ENCODE measurements at regions not wholly inside any gene's neighbourhood (a gene's known extent, or its start where the extent isn't known, plus 50 kb on each side); places are given as distances from the start of the nearest gene placed in this dataset.
"Not testable (repeated sequence)": the region's sequence is repeated elsewhere in the genome, so short reads cannot be mapped to it uniquely, and the experiment has no call there.

GRCh38 chr3:187484547-187485295 lies 116.5 kb downstream of the RTP4 start:
- Mint-ChIP-seq H3K4me1 (ENCODE audit: low read depth) (no peaks in the 10 kb centered on the region), H3K9me3 (peaks cover 9% of the 10 kb centered on the region), H3K27me3 (no peaks in the 10 kb centered on the region), H3K4me3 (no peak overlapping the region), H3K36me3 (ENCODE audit: low read depth) (no peaks in the 10 kb centered on the region), H3K27ac (no peak overlapping the region)
- intact Hi-C loops (cut with micrococcal nuclease), result no loop called here

GRCh38 chr3:187481426-187481825 lies 113.2 kb downstream of the RTP4 start:
- peaks cover 20% of the 10 kb centered on the region for H3K9me3 Mint-ChIP-seq
- no peaks in the 10 kb centered on the region for H3K4me1 Mint-ChIP-seq (ENCODE audit: low read depth)
- no peaks in the 10 kb centered on the region for H3K27me3 Mint-ChIP-seq
- H3K4me3 Mint-ChIP-seq, result no peak overlapping the region
- H3K27ac Mint-ChIP-seq, result no peak overlapping the region
- H3K36me3 Mint-ChIP-seq (ENCODE audit: low read depth), result no peaks in the 10 kb centered on the region
- intact Hi-C loops (cut with micrococcal nuclease), result no loop called here

- peaks cover 29% of the 10 kb centered on the region for H3K9me3 Mint-ChIP-seq
- intact Hi-C loops (cut with micrococcal nuclease); H3K36me3 Mint-ChIP-seq (ENCODE audit: low read depth); H3K4me3 Mint-ChIP-seq; H3K27ac Mint-ChIP-seq; H3K27me3 Mint-ChIP-seq; H3K4me1 Mint-ChIP-seq (ENCODE audit: low read depth): not testable (repeated sequence)
These were observed 107.4 kb downstream of the RTP4 start for GRCh38 chr3:187475613-187476012.

GRCh38 chr3:187473778-187474406 lies 105.7 kb downstream of the RTP4 start:
- H3K27ac Mint-ChIP-seq, result no peak overlapping the region
- peaks cover 37% of the 10 kb centered on the region for H3K9me3 Mint-ChIP-seq
- no peaks in the 10 kb centered on the region for H3K4me1 Mint-ChIP-seq (ENCODE audit: low read depth)
- no peaks in the 10 kb centered on the region for H3K27me3 Mint-ChIP-seq
- intact Hi-C loops (cut with micrococcal nuclease), result no loop called here
- no peak overlapping the region for H3K4me3 Mint-ChIP-seq
- H3K36me3 Mint-ChIP-seq (ENCODE audit: low read depth), result no peaks in the 10 kb centered on the region

- intact Hi-C loops (cut with micrococcal nuclease); H3K36me3 Mint-ChIP-seq (ENCODE audit: low read depth); H3K4me1 Mint-ChIP-seq (ENCODE audit: low read depth); H3K27ac Mint-ChIP-seq; H3K27me3 Mint-ChIP-seq; H3K4me3 Mint-ChIP-seq: not testable (repeated sequence)
- H3K9me3 Mint-ChIP-seq, result peaks cover 23% of the 10 kb centered on the region
These were observed 98.1 kb downstream of the RTP4 start for GRCh38 chr3:187466306-187466705.

GRCh38 chr3:187465503-187465902 lies 97.3 kb downstream of the RTP4 start:
- intact Hi-C loops (cut with micrococcal nuclease), result no loop called here
- H3K27ac Mint-ChIP-seq, result no peak overlapping the region
- peaks cover 15% of the 10 kb centered on the region for H3K9me3 Mint-ChIP-seq
- H3K36me3 Mint-ChIP-seq (ENCODE audit: low read depth), result no peaks in the 10 kb centered on the region
- H3K4me1 Mint-ChIP-seq (ENCODE audit: low read depth), result no peaks in the 10 kb centered on the region
- H3K4me3 Mint-ChIP-seq, result no peak overlapping the region
- no peaks in the 10 kb centered on the region for H3K27me3 Mint-ChIP-seq

- Mint-ChIP-seq H3K4me1 (ENCODE audit: low read depth) (no peaks in the 10 kb centered on the region), H3K4me3 (no peak overlapping the region), H3K27me3 (no peaks in the 10 kb centered on the region), H3K36me3 (ENCODE audit: low read depth) (no peaks in the 10 kb centered on the region), H3K9me3 (peaks cover 9% of the 10 kb centered on the region), H3K27ac (no peak overlapping the region)
- intact Hi-C loops (cut with micrococcal nuclease), result no loop called here
These were observed 96.5 kb downstream of the RTP4 start for GRCh38 chr3:187464682-187465081.

- intact Hi-C loops (cut with micrococcal nuclease), result no loop called here
- no peaks in the 10 kb centered on the region for H3K9me3 Mint-ChIP-seq
- no peaks in the 10 kb centered on the region for H3K27me3 Mint-ChIP-seq
- H3K27ac Mint-ChIP-seq, result no peak overlapping the region
- H3K4me3 Mint-ChIP-seq, result no peak overlapping the region
- no peaks in the 10 kb centered on the region for H3K4me1 Mint-ChIP-seq (ENCODE audit: low read depth)
- no peaks in the 10 kb centered on the region for H3K36me3 Mint-ChIP-seq (ENCODE audit: low read depth)
These were observed 90.7 kb downstream of the RTP4 start for GRCh38 chr3:187458921-187459320.

- no peaks in the 10 kb centered on the region for H3K36me3 Mint-ChIP-seq (ENCODE audit: low read depth)
- no peaks in the 10 kb centered on the region for H3K27me3 Mint-ChIP-seq
- H3K4me3 Mint-ChIP-seq, result no peak overlapping the region
- H3K4me1 Mint-ChIP-seq (ENCODE audit: low read depth), result no peaks in the 10 kb centered on the region
- H3K27ac Mint-ChIP-seq, result no peak overlapping the region
- intact Hi-C loops (cut with micrococcal nuclease), result no loop called here
- no peaks in the 10 kb centered on the region for H3K9me3 Mint-ChIP-seq
These were observed 90.2 kb downstream of the RTP4 start for GRCh38 chr3:187458383-187458782.

- Mint-ChIP-seq H3K9me3 (no peaks in the 10 kb centered on the region), H3K27me3 (no peaks in the 10 kb centered on the region), H3K4me1 (ENCODE audit: low read depth) (no peaks in the 10 kb centered on the region), H3K4me3 (no peak overlapping the region), H3K27ac (no peak overlapping the region), H3K36me3 (ENCODE audit: low read depth) (no peaks in the 10 kb centered on the region)
- intact Hi-C loops (cut with micrococcal nuclease), result no loop called here
These were observed 88.1 kb downstream of the RTP4 start for GRCh38 chr3:187456250-187456649.

- Mint-ChIP-seq H3K27ac (no peak overlapping the region), H3K4me1 (ENCODE audit: low read depth) (no peaks in the 10 kb centered on the region), H3K36me3 (ENCODE audit: low read depth) (no peaks in the 10 kb centered on the region), H3K9me3 (no peaks in the 10 kb centered on the region), H3K4me3 (no peak overlapping the region), H3K27me3 (no peaks in the 10 kb centered on the region)
- intact Hi-C loops (cut with micrococcal nuclease), result no loop called here
These were observed 86.1 kb downstream of the RTP4 start for GRCh38 chr3:187454085-187454815.

- Mint-ChIP-seq H3K36me3 (ENCODE audit: low read depth) (no peaks in the 10 kb centered on the region), H3K27ac (no peak overlapping the region), H3K4me1 (ENCODE audit: low read depth) (no peaks in the 10 kb centered on the region), H3K4me3 (no peak overlapping the region), H3K9me3 (no peaks in the 10 kb centered on the region), H3K27me3 (no peaks in the 10 kb centered on the region)
- intact Hi-C loops (cut with micrococcal nuclease), result no loop called here
These were observed 82.4 kb downstream of the RTP4 start for GRCh38 chr3:187450431-187451190.

GRCh38 chr3:187448674-187449073 lies 80.5 kb downstream of the RTP4 start:
- intact Hi-C loops (cut with micrococcal nuclease), result no loop called here
- no peaks in the 10 kb centered on the region for H3K9me3 Mint-ChIP-seq
- H3K27me3 Mint-ChIP-seq, result no peaks in the 10 kb centered on the region
- H3K27ac Mint-ChIP-seq, result no peak overlapping the region
- no peaks in the 10 kb centered on the region for H3K4me1 Mint-ChIP-seq (ENCODE audit: low read depth)
- H3K36me3 Mint-ChIP-seq (ENCODE audit: low read depth), result no peaks in the 10 kb centered on the region
- no peak overlapping the region for H3K4me3 Mint-ChIP-seq

- Mint-ChIP-seq H3K27me3 (no peaks in the 10 kb centered on the region), H3K36me3 (ENCODE audit: low read depth) (no peaks in the 10 kb centered on the region), H3K4me1 (ENCODE audit: low read depth) (no peaks in the 10 kb centered on the region), H3K9me3 (no peaks in the 10 kb centered on the region), H3K4me3 (no peak overlapping the region), H3K27ac (no peak overlapping the region)
- intact Hi-C loops (cut with micrococcal nuclease), result no loop called here
These were observed 79.6 kb downstream of the RTP4 start for GRCh38 chr3:187447737-187448136.
